ENCODE measurements at regions not wholly inside any gene's neighbourhood (a gene's known extent, or its start where the extent isn't known, plus 50 kb on each side); places are given as distances from the start of the nearest gene placed in this dataset.

DNA sequence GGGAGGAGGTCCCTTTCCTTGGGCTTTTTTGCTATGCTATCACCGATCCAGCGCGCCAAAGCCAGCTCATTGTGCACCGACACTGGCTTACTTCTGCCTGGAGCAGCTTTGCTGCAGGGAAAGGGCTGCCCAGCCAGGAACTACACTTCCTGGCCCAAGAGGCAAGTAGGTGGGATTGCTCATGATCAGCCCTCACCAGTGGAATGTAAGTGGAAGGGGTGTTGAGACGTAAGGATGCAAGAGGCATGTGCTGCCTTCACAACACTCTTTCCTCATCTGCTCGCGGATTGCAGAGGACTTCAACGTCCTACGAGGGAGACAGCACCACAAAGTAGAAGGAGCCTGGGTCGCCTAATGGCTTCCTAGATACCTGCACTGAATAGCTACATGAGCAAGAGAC is 104.3 kb upstream of the FOXF1 start:
- no peak for DNase-seq (ENCODE audit: low read depth)

DNA sequence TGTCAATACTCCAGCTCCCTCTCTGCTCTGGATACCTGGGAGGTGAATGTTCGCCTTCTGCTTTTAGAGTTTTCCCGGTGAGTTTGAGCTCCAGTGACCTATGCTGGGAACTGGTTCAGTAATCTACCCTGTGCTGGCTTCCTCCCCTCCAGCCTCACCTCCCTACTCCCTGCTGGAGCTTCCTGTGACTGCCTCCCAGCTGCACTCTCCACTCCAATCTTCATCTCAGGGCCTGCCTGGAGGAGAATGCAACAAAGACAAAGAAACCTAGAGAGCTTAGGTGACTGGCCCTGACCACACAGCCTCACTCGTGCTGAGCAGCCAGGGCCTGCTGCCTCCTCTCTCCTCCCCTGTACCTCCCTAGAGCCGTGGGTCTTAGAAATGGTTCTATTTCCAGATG is 101.6 kb upstream of the FOXF1 start:
- no peak for DNase-seq (ENCODE audit: low read depth)

DNA sequence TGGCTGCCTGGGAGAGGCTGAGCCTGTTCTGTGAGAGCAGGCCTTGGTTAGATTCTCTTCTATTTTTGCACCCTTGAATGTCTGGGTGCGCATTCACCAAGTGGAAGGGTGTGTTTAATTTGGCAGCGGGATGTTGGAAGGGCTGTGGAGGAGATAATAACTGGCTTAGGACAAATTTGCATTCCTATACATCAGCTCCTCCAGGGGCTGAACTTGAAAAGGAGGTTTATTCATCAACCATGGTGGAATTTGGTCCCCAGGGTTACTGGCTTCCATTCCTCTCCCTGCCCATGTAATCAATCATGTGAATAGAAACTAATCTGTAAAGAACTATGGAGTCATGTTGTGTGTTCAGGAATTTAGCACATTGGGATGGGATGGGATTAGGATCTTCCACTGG is 100.2 kb upstream of the FOXF1 start:
- no peak for DNase-seq (ENCODE audit: low read depth)

DNA sequence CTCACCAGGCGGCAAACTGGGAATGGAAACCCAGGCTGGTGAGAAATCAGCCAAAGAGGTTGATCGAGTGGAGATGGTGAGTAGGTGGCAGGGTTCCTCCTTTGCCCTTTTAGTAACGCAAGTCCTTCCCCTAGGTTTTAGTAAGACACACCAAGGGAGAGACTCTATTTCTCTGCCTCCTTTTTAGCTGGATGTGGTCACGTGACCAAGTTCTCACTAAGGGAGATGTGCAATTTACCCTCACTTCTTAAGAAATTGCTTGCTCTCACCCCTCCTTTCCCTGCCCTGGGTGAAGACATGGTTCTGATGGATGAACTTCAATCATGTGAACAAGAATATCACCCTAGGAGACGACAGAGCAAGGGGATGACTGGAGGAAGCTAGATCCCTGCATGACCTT is 99.8 kb upstream of the FOXF1 start:
- no peak for DNase-seq (ENCODE audit: low read depth)

DNA sequence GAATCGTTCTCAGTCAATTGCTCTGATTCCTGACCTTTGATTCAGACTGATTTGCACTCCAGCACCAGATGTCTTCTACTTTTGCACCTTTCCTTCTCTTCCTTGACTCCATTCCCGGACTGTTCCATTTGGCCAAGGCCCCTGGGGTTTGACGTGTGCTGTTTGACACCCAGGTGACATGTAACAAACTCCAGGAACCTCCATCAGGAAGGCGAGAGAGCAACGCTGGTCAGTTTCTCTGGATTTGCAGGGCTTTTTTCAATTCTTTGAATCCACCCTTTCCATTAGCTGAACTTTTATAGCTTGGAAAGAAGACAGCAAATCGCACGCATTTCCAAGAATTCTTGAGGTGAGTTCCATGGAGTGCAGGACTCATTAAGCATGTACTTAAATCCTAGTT is 98.4 kb upstream of the FOXF1 start:
- DNase-seq (ENCODE audit: low read depth) = no peak

DNA sequence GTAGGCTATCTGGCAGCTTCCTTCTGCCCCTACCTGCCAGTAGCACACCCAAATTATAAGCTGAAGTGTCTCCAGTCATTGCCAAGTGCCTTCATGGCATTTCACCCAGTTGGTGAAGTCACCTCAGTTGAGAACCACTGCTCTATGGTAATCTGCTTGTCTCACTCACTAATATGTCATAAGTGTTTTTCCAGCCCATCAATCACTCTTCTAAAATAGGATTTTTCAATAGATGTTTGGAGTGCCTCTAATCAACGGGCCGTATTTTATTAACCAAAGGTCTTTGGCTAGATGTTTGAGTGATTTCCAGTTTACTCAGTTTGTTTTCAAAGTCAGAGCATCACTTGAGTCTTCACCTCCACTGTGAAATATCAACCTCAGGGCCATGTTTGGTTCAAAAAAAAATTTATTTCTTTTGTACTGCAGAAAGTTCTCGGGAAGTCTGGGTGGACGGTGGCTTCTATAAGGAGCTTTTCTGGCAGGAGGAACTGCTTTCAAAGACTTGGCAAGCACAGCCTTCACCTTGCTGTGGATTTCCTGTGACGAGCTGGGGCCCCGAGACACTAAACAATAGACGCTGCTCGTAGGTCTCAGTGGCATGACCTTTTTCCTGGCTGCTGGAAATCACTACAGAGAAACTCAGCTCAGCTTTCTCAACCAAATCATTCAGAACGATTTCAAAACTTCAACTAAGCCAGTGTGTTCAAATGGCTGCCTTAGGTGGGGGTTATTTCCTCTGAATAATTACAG is 95.2 kb upstream of the FOXF1 start:
- DNase-seq (ENCODE audit: low read depth) = no peak

DNA sequence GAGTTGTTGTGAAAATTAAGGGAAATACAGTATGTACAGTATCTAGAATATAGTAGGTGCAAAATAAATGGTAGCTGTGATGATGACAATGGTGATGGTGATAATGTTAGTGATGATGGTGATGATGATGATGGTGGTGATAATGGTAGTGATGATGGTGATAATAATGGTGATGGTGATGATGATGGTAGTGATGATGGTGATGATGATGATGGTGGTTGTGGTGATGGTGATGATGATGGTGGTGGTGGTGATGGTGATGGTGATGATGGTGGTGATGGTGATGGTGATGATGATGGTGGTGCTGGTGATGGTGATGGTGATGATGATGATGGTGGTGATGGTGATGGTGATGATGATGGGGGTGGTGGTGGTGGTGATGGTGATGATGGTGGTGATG is 91.3 kb upstream of the FOXF1 start:
- DNase-seq (ENCODE audit: low read depth) = no peak

DNA sequence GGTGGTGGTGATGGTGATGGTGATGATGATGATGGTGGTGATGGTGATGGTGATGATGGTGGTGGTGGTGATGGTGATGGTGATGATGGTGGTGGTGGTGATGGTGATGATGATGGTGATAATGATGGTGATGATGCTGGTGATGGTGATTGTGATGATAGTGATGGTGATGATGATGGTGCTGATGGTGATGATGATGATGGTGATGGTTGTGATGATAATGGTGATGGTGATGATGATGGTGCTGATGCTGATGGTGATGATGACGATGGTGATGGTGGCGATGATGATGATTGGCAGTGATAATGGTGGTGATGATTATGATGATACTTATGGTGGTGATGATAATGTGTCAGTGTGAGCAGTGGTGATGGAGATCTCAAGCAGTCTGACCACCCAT is 90.8 kb upstream of the FOXF1 start:
- no peak for DNase-seq (ENCODE audit: low read depth)

DNA sequence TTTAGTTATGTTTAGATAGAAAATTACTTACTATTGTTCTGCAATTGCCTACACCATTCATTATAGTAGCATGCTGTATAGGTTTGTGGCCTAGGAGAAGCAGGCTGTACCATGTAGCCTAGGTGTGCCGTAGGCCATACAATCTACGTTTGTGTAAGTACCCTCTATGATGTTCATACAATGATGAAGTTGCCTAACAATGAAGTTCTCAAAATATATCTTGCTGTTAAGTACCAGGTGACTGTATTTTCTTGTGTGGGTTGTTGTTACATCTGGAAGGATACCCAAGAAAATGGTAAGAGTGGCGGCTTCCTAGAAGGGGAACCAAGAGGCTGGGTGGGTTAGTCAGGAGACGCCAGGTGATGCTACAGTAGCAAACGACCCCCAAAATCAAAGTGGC is 88.3 kb upstream of the FOXF1 start:
- DNase-seq (ENCODE audit: low read depth) = no peak

DNA sequence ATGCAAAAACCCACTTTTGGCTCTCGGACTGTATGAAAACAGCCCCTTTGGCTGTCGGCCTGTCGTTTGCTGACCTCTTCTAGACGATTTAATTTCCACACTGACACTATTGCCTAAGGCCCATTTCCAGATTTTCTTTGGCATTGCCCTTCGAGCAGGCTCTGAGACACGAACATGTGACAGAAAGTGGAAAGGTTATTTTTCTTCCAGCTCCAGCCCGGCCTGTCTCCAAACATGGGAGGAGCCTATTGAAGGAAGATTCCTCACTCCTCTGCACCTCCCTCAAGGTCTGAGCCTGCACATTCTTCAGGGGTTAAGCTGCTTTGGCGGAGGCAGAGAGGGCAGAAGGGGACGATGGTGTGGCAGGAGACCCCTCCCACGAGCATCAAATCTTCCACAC is 85.9 kb upstream of the FOXF1 start:
- no peak for DNase-seq (ENCODE audit: low read depth)

DNA sequence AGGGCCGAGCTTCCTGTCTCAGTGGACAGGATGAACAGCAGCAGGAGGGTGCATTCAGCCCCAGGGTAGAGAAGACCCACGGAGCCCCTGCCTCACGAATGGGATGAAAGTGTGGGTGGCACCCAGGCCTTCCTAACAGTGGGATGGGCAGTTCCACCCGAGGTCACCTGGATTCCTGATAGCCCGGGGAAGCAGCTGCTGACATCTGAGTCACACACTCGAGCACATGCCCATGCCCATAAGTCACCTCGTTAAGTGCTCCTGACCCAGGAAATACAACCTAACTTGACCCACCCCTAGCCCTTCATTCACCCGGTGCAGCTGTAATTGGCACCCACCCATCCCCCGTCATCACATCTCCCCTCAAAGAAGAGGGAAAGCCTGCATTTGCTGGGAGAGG is 85.3 kb upstream of the FOXF1 start:
- no peak for DNase-seq (ENCODE audit: low read depth)

DNA sequence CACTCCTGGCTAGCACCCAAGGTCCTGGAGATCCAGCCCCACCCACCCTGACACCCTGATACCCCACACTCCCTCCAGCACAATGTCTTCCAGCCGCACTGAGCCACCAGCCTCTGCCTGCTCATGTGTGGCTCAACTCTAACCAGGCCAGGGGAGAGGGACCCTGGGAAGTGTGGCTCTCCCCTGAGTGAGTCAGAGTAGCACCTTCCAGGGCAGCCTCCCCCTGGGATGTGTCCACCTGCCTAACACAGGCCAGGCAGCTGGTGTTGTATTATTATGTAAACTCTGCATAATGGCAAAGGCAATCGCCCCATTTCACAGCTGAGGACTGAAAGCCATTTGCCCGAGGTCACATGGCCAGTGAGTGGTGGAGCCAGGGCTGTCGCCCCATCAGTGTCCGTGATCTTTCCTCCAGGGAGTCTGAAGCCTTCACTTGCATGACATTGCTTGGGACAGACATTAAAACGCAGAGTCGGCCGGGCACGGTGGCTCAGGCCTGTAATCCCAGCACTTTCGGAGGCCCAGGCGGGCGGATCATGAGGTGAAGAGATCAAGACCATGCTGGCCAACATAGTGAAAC is 84.2 kb upstream of the FOXF1 start:
- DNase-seq (ENCODE audit: low read depth) = no peak

DNA sequence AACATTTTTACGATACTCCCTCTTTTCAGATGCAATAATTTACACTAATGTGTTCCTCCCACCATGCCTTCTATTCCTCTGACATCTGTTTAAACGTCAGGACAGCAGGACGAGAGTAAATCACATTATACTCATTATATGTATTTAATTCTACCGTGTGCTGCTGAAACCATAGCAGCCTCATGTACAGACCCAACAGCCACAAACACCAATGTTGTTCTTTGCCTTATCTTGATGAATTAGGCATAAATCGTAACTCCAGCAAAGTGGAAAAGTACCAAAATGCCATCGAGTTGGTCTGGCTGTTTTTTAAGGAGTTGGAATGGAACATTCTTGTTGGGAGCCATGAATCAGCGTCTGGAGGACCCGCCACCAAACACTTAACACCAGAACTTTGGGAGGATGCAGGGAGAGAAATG is 82.9 kb upstream of the FOXF1 start:
- no peak for DNase-seq (ENCODE audit: low read depth)

DNA sequence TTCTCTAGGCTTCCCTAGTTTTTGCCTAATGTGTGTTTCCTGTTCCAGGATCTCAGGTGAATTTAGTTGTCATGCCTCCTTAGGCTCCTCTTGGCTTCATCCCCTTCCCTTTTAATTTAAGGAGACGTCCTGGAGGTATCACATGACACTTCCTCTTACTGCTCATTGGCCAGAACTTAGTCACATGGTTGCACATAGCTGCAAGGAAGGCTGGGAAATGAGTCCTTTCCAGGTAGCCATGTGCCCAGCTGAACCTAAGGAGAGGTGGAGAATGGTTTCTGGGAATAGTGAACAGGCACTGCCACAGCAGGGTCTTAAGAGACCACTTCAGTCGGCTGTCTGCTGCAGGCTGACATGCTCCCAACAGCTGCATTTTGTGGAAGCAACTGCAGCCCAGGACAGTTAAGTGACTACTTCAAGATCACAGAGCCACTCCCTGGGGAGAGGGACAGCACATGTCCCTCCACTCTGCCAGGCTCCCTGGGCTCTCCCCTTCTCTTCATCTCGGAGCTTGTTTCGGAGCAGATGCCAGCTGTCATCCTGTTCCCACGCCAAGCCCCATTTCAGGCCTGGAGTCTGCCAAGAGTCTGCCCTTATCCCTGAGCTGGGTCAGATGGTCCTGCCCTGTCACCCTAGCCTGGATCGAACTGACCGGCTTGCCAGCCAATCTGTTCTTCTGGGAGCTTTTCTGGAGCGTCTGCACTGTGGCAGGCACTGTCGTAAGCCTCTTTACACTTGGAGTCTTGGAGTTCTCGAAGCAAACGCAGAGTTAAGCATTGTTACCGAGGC is 81.4 kb upstream of the FOXF1 start:
- DNase-seq (ENCODE audit: low read depth) = no peak

DNA sequence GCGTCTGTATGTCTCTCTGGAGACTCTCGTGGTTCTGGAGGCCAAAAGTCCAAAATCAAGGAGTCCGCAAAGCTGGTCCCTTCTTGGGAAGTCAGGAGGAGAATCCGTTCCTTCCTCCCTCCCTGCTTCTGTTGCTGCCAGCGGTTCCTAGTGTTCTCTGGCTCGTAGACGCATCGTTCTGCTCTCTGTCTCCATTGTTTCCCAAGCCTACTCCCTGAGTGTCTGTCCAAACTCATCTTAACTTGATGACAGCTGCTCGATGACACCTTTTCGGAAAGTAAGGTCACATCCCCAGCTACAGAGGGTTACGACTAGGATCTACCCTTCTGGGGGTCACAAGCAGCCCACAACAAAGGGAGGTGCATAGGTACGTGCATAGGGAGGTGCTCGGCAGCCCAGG is 80.7 kb upstream of the FOXF1 start:
- DNase-seq (ENCODE audit: low read depth) = no peak

DNA sequence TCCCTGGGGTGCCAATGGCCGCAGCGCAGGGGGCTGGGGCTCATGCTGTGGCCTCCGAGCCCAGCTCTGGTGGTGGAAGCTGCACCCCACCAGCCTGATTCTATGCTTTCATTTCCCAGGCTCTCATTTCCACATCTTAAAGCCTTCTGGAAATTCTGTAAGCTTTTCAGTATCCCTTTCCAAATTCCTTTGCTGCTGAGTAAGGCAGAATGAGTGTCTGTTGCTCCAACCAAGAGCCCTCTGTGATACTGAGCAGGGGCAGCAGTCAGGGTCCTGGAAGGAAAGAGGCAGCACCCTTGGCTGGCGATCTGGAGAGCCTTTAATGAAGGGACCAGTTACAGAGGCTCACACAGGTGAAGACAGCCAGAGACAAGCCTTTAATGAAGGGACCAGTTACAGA is 79.5 kb upstream of the FOXF1 start:
- no peak for DNase-seq (ENCODE audit: low read depth)

DNA sequence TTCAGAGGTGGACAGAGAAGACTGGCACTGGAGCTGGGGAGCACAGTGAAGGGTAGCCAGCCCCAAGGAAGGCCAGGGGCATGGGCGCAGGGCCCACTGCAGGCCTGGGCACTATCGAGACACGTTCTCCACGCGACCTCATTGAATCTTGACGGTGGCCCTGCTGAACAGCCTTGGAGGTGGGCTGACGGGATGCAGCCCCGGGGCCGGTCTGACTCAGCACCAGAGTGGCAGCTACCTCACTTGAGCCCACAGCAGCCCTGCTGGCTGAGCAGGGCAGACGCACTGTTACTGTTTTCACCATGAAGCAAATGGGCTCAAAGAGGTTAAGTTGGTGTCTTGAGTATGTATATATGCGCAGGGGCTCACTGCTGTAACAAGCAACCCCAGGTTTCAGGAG is 78.8 kb upstream of the FOXF1 start:
- DNase-seq (ENCODE audit: low read depth) = no peak

DNA sequence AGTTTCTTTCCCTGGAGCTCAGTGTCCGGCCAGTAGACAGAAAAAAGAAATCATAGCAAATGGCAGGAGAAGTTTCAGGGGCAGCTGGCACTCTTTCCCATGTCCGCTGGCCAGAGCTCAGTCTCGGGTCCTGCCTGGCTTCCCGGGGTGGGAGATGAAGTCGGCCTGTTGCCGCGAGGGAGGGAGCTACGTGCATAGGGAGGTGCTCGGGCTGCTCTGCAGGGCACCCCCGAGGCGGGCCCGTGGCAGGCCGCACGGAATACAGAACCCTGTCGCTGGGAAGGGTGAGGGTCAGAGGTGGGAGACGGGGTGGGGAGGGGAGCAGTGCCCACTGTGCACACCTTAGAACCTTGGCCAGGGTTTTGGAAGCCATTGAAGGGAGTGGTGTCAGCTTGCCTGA is 78.3 kb upstream of the FOXF1 start:
- no peak for DNase-seq (ENCODE audit: low read depth)

DNA sequence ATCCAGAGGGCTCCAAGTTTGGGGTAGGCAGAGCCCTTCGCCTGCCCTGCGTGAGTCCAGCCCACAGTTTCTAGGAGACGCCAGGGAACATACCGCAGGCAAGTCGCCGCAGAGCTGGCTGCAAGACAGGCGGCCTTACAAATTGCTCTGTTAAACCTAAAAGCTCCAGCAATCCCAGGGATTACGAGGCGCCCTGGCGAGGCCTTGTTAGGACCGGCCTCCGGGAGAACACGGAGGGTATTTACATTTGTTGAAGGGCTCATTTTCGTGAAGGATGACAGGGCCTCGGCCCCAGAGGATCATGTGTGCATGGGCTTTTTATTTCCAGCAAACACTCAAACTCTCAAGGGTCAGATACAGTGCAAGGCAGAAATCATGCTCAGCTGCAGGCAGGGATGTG is 77.6 kb upstream of the FOXF1 start:
- DNase-seq (ENCODE audit: low read depth) = no peak

DNA sequence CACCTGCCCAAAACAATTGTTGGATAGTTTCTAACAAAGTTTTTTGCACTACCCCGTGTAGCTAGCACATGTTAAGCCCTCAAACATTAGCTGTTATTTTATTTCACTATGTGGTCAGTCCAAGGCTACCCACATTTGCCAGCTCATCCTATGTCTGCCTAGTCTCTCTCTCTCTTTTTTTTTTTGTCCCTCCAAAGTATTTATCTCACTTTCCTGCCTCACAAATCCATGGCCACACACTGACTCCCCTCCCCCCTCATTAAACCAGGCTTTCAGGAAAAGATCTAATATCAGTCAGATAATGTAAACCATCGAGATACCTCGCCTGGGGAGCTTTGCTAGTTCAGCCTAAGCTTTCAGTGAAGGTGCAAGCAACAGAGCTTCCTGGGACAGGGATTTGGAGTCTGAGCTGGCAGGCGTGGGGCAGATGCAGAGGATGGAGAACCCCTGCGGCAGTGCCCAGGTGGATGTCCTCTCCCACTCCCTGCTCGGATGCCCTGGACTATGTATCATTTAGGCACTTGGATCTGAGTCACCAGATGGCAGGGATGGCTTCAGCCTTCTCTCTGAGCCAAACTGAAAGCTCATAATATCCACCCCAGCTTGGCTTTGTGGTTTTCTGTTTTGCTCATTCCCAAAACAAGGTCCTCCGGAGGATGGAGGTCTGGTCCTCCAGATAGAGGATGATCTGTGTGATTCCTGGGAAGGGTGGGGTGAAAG is 73.7 kb upstream of the FOXF1 start:
- no peak for DNase-seq (ENCODE audit: low read depth)

DNA sequence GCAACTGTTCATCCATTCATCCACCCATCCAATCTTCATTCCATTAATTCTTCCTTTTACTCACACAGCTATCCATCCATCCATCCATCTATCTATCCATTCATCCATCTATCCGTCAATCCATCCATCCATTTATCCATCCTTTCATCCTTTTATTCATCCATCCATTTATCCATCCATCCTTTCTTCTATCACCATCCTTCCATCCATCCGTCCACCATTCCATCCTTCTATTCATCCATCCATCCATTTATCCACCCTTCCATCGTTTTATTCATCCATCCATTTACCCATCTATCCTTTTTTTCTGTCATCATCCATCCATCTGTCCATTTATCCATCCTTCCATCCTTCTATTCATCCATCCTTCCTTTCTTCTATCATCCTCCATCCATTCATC is 73.0 kb upstream of the FOXF1 start:
- no peak for DNase-seq (ENCODE audit: low read depth)

DNA sequence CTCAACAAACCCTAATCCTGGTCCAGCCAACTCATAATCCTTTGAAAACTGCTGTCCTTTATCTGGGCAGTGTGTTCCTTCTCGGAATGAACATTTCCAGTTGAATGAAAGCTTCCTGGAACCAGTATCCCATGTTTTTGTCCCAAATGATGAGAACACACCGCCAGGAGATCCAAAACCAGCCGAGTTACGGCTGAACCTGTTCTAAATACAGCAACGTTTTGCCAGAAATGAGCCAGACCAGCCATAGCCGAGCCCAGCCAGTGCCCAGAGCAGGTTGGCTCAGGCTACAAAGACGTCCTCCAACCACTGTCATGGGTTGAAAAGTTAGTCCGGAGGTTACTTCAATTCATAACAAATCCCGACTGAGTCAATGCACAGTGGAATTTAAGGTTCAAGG is 67.6 kb upstream of the FOXF1 start:
- no peak for DNase-seq (ENCODE audit: low read depth)
